Stomach smooth muscle (tissue), 2 donors: ENCODE measurements at regions not wholly inside any gene's neighbourhood (a gene's known extent, or its start where the extent isn't known, plus 50 kb on each side); places are given as distances from the start of the nearest gene placed in this dataset.

Source experiments
- H3K27ac ChIP-seq: one replicate; pipeline ENCODE4 v1.7.0; 2013; ENCODE audit warnings: mild to moderate bottlenecking, low read length, inconsistent platforms
- H3K27me3 ChIP-seq, 2 donors: one replicate each; pipeline ENCODE4 v1.7.0; 2013; ENCODE audit warnings: low read length in 2 of 2; ENCODE audit not compliant: insufficient read depth in 2 of 2, control insufficient read depth in 1 of 2
- H3K36me3 ChIP-seq, 2 donors: one replicate each; pipeline ENCODE4 v1.7.0; 2013; ENCODE audit warnings: low read length in 2 of 2; ENCODE audit not compliant: control insufficient read depth in 2 of 2, insufficient read depth in 2 of 2
- H3K4me1 ChIP-seq: one replicate; pipeline ENCODE4 v1.7.0; 2013; ENCODE audit warnings: low read length; ENCODE audit not compliant: control insufficient read depth, insufficient read depth
- H3K4me3 ChIP-seq, 2 donors: one replicate each; pipeline ENCODE4 v1.7.0; 2013; ENCODE audit warnings: low read length in 2 of 2
- H3K9ac ChIP-seq, 2 donors: one replicate each; pipeline ENCODE4 v1.7.0; 2013; ENCODE audit warnings: low read length in 2 of 2, mild to moderate bottlenecking in 1 of 2
- H3K9me3 ChIP-seq, 2 donors: one replicate each; pipeline ENCODE4 v1.7.0; 2013; ENCODE audit warnings: low read length in 2 of 2; ENCODE audit not compliant: control insufficient read depth in 2 of 2
- donor health status: healthy.
- donor health status: Pancreatic carcinoma.

- peaks cover 12% of the 10 kb centered on the region for H3K4me1 ChIP-seq
- H3K9ac ChIP-seq = no peak overlapping the region
- H3K9me3 ChIP-seq = no peaks in the 10 kb centered on the region
- no peak overlapping the region for H3K4me3 ChIP-seq
- H3K36me3 ChIP-seq = no peaks in the 10 kb centered on the region
- H3K27ac ChIP-seq = no peak overlapping the region
- H3K27me3 ChIP-seq = no peaks in the 10 kb centered on the region
Observed at GRCh38 chr16:85271198-85271597, 158.9 kb upstream of the CIBAR2 start.

DNA sequence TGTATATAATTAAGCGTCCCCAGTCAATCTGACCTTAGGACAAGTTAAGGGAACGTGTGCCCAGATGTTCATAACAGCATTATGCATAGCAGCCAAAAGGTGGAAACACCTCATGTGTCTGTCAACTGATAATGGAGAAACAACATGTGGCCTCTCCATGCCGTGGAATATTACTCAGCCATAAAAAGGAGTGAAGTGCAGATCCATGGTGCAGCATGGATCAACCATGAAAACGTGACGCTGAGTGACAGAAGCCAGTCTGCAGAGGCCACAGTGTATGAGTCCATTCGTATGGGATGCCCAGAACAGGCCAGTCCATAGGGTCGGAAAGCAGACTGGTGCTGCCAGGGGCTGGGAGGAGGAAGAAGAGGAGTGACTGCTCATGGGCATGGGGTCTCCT lies 161.0 kb upstream of the CIBAR2 start:
- no peak overlapping the region for H3K9ac ChIP-seq
- peaks cover 12% of the 10 kb centered on the region for H3K4me1 ChIP-seq
- H3K27ac ChIP-seq = no peak overlapping the region
- no peaks in the 10 kb centered on the region for H3K36me3 ChIP-seq
- H3K4me3 ChIP-seq = no peak overlapping the region
- no peaks in the 10 kb centered on the region for H3K9me3 ChIP-seq
- no peaks in the 10 kb centered on the region for H3K27me3 ChIP-seq

DNA sequence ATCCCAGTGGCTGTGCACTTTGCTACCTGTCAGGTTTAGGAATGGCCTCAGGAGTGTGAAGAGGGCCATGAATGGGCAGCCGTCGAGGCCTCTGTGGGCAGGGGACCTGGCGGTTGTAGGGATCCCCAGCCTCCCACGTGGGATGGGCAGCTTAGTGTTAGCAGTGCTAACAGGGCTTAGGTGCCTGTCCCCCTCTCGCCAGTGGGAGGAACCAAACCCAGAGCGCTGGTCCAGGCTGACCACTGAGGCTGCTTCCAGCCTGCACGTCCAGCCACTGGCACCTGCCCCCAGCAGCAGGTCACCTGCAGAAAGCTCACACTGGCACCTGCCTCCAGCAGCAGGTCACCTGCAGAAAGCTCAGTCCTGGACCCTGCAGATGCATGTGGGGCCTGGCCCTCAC lies 162.2 kb upstream of the CIBAR2 start:
- H3K27me3 ChIP-seq = no peaks in the 10 kb centered on the region
- H3K27ac ChIP-seq = no peak overlapping the region
- no peak overlapping the region for H3K4me3 ChIP-seq
- no peaks in the 10 kb centered on the region for H3K9me3 ChIP-seq
- H3K9ac ChIP-seq = no peak overlapping the region
- H3K36me3 ChIP-seq = no peaks in the 10 kb centered on the region
- peaks cover 12% of the 10 kb centered on the region for H3K4me1 ChIP-seq

GRCh38 chr16:85274924-85275323 lies 162.7 kb upstream of the CIBAR2 start:
- peaks cover 12% of the 10 kb centered on the region for H3K4me1 ChIP-seq
- H3K27me3 ChIP-seq = no peaks in the 10 kb centered on the region
- H3K36me3 ChIP-seq = no peaks in the 10 kb centered on the region
- no peak overlapping the region for H3K27ac ChIP-seq
- H3K9me3 ChIP-seq = no peaks in the 10 kb centered on the region
- no peak overlapping the region for H3K9ac ChIP-seq
- no peak overlapping the region for H3K4me3 ChIP-seq

DNA sequence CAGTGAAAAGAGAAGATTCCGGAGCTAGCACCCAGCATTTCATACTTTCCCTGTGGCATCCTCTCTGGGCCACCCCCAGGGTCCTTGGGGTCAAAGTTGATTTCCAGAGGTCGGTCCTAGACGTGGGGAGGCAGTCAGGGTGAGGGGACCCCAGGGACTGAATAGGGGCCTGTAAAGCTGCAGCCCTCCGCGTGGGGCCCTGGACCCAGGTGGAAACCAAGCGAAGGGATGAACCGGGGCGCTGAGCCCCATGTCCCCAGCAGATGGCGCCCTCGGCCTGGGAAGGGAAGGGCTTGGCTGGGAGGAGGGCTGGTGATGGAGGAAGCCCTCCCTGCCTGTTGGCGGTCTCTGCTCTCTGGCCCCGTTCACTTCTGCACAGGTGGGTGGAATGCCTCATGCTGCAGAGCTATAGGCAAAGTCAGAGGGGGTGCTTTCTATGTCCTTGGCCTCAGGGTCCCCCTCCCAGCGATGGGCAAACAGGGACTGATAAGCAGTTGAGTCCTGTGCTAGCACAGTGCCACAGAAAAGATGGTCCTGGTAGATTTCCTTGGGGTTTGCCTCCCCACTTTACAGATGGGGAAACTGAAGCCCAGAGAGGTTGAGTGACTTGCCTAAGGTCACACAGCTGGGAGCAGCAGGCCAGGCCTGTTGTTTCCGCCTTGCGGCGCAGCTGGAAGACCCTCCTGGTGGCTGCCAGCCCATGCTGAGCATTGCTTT lies 163.4 kb upstream of the CIBAR2 start:
- H3K9me3 ChIP-seq = no peaks in the 10 kb centered on the region
- no peak overlapping the region for H3K9ac ChIP-seq
- no peaks in the 10 kb centered on the region for H3K36me3 ChIP-seq
- H3K27ac ChIP-seq = no peak overlapping the region
- no peak overlapping the region for H3K4me3 ChIP-seq
- peaks cover 12% of the 10 kb centered on the region for H3K4me1 ChIP-seq
- no peaks in the 10 kb centered on the region for H3K27me3 ChIP-seq

DNA sequence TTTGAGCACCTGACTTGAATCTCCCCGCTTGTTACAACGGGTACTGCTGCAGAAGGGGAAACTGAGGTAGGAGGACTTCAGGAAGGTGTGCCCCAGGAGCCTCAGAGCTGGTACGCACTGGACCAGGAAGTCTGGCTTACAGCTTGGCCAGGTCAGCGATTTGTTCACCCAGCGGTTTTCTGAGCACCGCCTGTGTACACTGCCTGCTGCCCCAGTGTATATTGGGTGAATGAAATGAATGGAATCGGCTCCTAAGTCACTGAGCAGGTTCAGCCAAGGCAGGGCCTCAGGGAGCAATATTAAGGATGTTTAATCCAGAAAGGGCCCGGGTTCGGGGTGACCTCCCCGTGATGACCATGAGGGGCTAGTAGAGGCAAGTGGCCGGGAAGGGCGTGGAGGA lies 164.0 kb upstream of the CIBAR2 start:
- no peak overlapping the region for H3K4me3 ChIP-seq
- no peak overlapping the region for H3K27ac ChIP-seq
- no peaks in the 10 kb centered on the region for H3K9me3 ChIP-seq
- H3K36me3 ChIP-seq = no peaks in the 10 kb centered on the region
- H3K27me3 ChIP-seq = no peaks in the 10 kb centered on the region
- H3K4me1 ChIP-seq = peaks cover 12% of the 10 kb centered on the region
- no peak overlapping the region for H3K9ac ChIP-seq

DNA sequence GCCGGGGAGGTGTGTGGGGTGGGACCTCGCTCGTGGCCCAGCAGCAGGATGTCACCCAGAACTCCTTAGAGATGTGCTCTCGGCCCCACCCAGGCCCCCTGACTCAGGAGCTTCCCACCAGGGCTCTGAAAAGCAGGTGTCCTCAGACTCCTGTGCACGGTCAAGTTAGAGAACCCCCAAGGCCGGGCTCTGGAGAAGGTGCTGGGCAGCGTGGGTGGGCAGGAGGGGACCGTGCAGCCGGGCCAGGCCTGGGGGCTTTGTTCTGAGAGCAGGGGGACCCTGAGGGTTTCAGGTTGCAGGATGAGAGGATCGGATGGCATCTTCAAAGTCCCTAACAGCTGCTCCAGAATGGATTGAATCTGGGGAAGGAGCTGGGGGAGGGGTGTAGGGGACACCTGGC lies 164.4 kb upstream of the CIBAR2 start:
- peaks cover 12% of the 10 kb centered on the region for H3K4me1 ChIP-seq
- no peaks in the 10 kb centered on the region for H3K36me3 ChIP-seq
- no peak overlapping the region for H3K4me3 ChIP-seq
- H3K9me3 ChIP-seq = no peaks in the 10 kb centered on the region
- H3K27me3 ChIP-seq = no peaks in the 10 kb centered on the region
- H3K9ac ChIP-seq = no peak overlapping the region
- H3K27ac ChIP-seq = no peak overlapping the region

DNA sequence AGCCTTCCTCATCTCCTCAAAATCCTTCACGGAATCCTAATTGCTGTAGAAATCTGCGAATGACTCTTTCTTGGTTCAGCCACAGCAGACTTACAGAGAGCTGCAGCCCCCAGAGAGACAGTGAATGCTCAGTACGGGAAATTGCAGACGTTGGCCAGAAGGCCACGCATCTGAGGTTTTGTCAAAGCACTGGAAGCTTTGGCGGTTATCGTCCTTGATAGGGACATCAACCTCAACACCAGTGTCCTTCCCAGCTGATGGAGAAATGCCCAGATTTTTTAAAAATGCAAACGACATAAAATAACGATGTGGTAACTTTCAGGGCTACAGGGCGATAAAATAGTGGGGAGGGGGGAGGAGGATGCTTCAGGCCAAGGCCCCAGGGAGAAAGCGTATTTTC lies 166.6 kb upstream of the CIBAR2 start:
- H3K36me3 ChIP-seq = no peaks in the 10 kb centered on the region
- no peak overlapping the region for H3K4me3 ChIP-seq
- H3K9me3 ChIP-seq = no peaks in the 10 kb centered on the region
- H3K27me3 ChIP-seq = no peaks in the 10 kb centered on the region
- no peak overlapping the region for H3K27ac ChIP-seq
- no peak overlapping the region for H3K9ac ChIP-seq
- peaks cover 12% of the 10 kb centered on the region for H3K4me1 ChIP-seq

DNA sequence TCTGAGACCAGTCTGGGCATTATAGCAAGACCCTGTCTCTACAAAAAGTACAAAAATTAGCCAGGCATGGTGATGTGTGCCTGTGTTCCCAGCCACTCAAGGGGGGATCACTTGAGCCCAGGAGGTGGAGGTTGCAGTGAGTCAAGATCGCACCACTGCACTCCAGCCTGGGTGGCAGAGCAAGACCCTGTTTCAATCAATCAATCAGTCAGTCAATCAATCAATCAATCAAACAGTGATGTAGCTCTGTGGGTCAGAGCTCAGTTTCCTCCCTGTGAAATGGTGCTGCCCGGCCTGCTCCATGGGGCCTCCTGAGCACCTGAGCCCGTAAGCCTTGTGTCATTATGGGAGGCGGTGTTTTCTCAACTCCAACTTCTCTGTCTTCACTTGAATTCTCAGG lies 167.1 kb upstream of the CIBAR2 start:
- Histone ChIP-seq H3K27me3 (no peaks in the 10 kb centered on the region), H3K4me1 (peaks cover 12% of the 10 kb centered on the region), H3K36me3 (no peaks in the 10 kb centered on the region), H3K9ac (no peak overlapping the region), H3K27ac (no peak overlapping the region), H3K4me3 (no peak overlapping the region), H3K9me3 (no peaks in the 10 kb centered on the region)

DNA sequence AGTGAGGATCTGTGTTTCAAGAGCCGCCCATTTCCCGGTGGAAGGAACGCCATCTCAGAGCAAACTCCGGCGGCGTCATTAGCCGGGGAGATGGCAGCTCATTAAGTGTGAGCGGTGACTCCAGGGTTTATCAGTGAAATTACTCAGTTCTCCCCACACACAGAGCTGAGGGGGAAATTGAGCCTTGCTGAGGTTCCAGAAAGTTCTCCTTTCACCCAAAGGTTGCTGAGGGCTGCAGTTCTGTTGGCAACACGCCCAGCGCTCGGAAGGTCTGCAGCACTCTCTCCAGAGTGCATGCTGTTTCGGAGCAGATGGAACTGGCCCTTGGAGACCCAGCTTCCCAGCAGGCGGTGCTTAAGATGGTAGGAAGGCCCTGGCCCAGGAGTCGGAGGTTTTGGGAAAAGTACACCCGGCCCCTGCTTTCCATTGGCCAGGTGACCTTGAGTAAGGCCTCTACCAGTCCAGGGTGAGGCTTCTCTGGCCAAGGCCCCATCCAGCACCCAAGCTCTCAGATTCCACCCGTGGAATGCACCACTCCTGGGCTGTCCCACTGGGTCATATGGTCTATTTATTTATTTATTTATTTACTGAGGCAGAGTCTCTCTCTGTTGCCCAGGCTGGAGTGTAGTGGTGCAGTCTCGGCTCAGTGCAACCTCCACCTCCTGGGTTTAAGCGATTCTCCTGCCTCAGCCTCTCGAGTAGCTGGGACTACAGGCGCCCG lies 167.7 kb upstream of the CIBAR2 start:
- H3K9ac ChIP-seq = no peak overlapping the region
- no peak overlapping the region for H3K4me3 ChIP-seq
- no peaks in the 10 kb centered on the region for H3K27me3 ChIP-seq
- no peaks in the 10 kb centered on the region for H3K36me3 ChIP-seq
- H3K27ac ChIP-seq = no peak overlapping the region
- peaks cover 8% of the 10 kb centered on the region for H3K4me1 ChIP-seq
- no peaks in the 10 kb centered on the region for H3K9me3 ChIP-seq

DNA sequence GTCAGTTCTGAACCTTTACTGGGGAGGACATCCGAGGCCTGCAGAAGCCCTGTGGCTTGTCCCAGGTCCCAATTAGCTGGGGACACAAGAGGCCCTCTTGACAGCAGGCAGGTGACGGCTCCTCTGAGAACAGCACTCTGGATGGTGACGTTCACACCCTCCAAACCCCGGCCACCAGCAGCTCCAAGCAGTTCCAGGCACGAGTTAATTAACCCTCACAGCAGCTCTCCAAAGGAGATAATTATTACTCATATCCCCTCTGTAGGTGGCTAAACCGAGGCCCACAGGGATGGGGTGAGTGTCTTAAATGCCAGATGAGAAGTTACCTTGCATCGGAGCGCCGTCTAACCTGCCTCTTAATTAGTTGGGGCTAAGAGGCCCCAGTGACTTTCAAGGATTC lies 168.9 kb upstream of the CIBAR2 start:
- peaks cover 6% of the 10 kb centered on the region for H3K4me1 ChIP-seq
- no peak overlapping the region for H3K27ac ChIP-seq
- no peaks in the 10 kb centered on the region for H3K36me3 ChIP-seq
- H3K4me3 ChIP-seq = no peak overlapping the region
- H3K9ac ChIP-seq = no peak overlapping the region
- H3K9me3 ChIP-seq = no peaks in the 10 kb centered on the region
- no peaks in the 10 kb centered on the region for H3K27me3 ChIP-seq
